ENCODE measurements at regions not wholly inside any gene's neighbourhood (a gene's known extent, or its start where the extent isn't known, plus 50 kb on each side); places are given as distances from the start of the nearest gene placed in this dataset.

DNA sequence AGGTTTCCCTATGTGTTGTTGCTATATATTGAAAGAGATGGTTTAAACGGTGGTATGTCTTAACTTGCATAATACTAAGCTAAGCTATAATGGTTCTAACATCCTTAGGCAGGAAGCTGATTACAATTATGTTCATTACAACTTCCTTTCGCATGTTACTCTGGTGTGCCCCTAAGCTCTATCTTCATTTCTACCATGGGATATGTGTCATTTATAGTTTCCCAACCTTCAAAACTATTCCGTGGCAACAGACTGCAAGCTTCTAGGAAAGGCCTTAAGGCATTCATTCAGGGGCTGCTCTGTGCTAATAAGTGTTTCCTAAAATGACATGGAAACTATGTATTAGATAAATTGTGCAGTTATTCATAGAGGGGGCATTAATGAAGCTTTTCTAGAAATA lies 294.6 kb downstream of the GXYLT1 start:
- no peak for TF ChIP-seq CTCF (IDR thresholded peaks at IDR 0.05; ENCODE audit: low read depth, low read length)
- TF ChIP-seq EZH2phosphoT487 (IDR thresholded peaks at IDR 0.05; ENCODE audit: low read depth): no peak
- Histone ChIP-seq H2AFZ (ENCODE audit: low read depth, low read length) (no peak overlapping the region), H3K27me3 (ENCODE audit: low read depth, low read length) (no peaks in the 10 kb centered on the region), H4K20me1 (ENCODE audit: insufficient read depth, low read length) (no peaks in the 10 kb centered on the region), H3K4me1 (ENCODE audit: low read length) (peaks cover 7% of the 10 kb centered on the region), H3K79me2 (ENCODE audit: low read length) (no peaks in the 10 kb centered on the region), H3K9me3 (ENCODE audit: insufficient read depth, low read length) (no peaks in the 10 kb centered on the region), H3K36me3 (replicated peaks; ENCODE audit: low read depth, low read length) (no peaks in the 10 kb centered on the region), H3K27ac (ENCODE audit: low read length) (no peak overlapping the region), H3K4me3 (ENCODE audit: low read length) (no peak overlapping the region), H3K9ac (ENCODE audit: low read length) (no peak overlapping the region), H3K4me2 (ENCODE audit: low read length) (no peak overlapping the region)

DNA sequence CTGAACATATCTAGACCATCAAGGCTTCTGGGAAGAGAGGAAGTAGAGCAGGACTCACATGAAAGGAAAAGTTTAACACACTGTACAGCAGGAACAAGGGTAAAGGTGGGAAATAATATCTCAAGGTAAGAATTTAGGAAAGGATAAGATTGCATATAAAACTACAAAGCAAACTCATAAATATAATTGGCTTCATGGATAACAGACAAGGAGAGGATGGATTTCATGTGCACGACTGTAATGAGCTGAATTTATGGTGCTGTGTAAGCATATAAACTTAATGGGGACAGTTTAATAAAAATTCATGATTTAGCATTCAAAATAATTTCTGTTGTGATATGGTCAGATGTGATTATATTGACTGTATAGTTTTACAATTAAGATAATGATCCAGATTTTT lies 298.0 kb downstream of the GXYLT1 start:
- Histone ChIP-seq H3K27me3 (ENCODE audit: low read depth, low read length) (no peaks in the 10 kb centered on the region), H3K27ac (ENCODE audit: low read length) (no peak overlapping the region), H2AFZ (ENCODE audit: low read depth, low read length) (no peak overlapping the region), H3K36me3 (replicated peaks; ENCODE audit: low read depth, low read length) (no peaks in the 10 kb centered on the region), H3K79me2 (ENCODE audit: low read length) (no peaks in the 10 kb centered on the region), H3K9me3 (ENCODE audit: insufficient read depth, low read length) (no peaks in the 10 kb centered on the region), H3K4me3 (ENCODE audit: low read length) (no peak overlapping the region), H3K4me1 (ENCODE audit: low read length) (peaks cover 7% of the 10 kb centered on the region), H3K4me2 (ENCODE audit: low read length) (no peak overlapping the region), H3K9ac (ENCODE audit: low read length) (no peak overlapping the region), H4K20me1 (ENCODE audit: insufficient read depth, low read length) (no peaks in the 10 kb centered on the region)
- TF ChIP-seq CTCF (IDR thresholded peaks at IDR 0.05; ENCODE audit: low read depth, low read length): no peak
- no peak for TF ChIP-seq EZH2phosphoT487 (IDR thresholded peaks at IDR 0.05; ENCODE audit: low read depth)

DNA sequence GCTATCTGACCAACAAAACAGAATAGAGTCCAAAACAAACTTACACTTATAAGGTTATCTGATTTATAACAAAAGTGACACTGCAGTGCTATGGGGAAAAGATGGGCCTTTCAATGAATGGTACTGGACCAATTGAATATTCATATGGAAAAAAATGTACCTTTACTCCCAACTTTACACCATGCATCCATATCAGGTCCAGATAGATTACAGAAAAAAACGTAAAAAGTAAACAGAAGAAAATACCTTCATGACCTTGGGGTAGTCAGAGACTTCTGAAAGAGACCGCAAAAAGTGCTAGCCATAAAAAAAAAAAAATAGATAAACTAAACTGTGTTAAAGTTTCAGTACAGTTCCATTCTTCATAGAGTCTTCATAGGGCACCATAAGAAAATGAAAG lies 308.3 kb downstream of the GXYLT1 start:
- Histone ChIP-seq H3K4me3 (ENCODE audit: low read length) (no peak overlapping the region), H4K20me1 (ENCODE audit: insufficient read depth, low read length) (no peaks in the 10 kb centered on the region), H3K36me3 (replicated peaks; ENCODE audit: low read depth, low read length) (no peaks in the 10 kb centered on the region), H3K79me2 (ENCODE audit: low read length) (no peaks in the 10 kb centered on the region), H3K27me3 (ENCODE audit: low read depth, low read length) (no peaks in the 10 kb centered on the region), H3K9me3 (ENCODE audit: insufficient read depth, low read length) (no peaks in the 10 kb centered on the region), H2AFZ (ENCODE audit: low read depth, low read length) (no peak overlapping the region), H3K4me1 (ENCODE audit: low read length) (peaks cover 6% of the 10 kb centered on the region), H3K9ac (ENCODE audit: low read length) (no peak overlapping the region), H3K27ac (ENCODE audit: low read length) (no peak overlapping the region), H3K4me2 (ENCODE audit: low read length) (no peak overlapping the region)
- TF ChIP-seq EZH2phosphoT487 (IDR thresholded peaks at IDR 0.05; ENCODE audit: low read depth) (no peak), CTCF (IDR thresholded peaks at IDR 0.05; ENCODE audit: low read depth, low read length) (no peak)

DNA sequence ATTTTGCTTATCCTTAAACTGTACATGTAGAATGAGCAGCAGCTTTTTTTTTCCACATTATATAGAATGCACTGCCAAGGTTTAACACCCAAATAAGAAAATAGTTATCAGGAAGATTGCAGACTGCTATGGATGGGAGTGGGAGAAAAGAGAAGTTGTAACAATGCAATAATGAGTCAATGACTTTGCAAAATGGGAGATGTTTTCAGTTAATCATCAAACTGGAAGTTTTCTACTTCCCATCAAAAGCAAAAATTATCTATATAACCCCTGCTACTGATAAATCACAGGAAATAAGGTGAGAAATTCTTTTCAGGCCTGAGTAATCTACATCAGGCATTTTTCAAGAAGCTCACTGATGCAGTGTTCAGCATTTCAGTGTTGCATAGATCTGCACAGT lies 309.1 kb downstream of the GXYLT1 start:
- H4K20me1 ChIP-seq (ENCODE audit: insufficient read depth, low read length): no peaks in the 10 kb centered on the region
- no peaks in the 10 kb centered on the region for H3K9me3 ChIP-seq (ENCODE audit: insufficient read depth, low read length)
- TF ChIP-seq CTCF (IDR thresholded peaks at IDR 0.05; ENCODE audit: low read depth, low read length): no peak
- TF ChIP-seq EZH2phosphoT487 (IDR thresholded peaks at IDR 0.05; ENCODE audit: low read depth): no peak

More for the DNA sequence above, 309.1 kb downstream of the GXYLT1 start:
- Histone ChIP-seq H3K9ac (ENCODE audit: low read length) (no peak overlapping the region), H3K79me2 (ENCODE audit: low read length) (no peaks in the 10 kb centered on the region), H3K4me2 (ENCODE audit: low read length) (no peak overlapping the region), H3K4me1 (ENCODE audit: low read length) (peaks cover 6% of the 10 kb centered on the region), H3K27me3 (ENCODE audit: low read depth, low read length) (no peaks in the 10 kb centered on the region), H3K4me3 (ENCODE audit: low read length) (no peak overlapping the region), H3K27ac (ENCODE audit: low read length) (no peak overlapping the region), H3K36me3 (replicated peaks; ENCODE audit: low read depth, low read length) (no peaks in the 10 kb centered on the region), H2AFZ (ENCODE audit: low read depth, low read length) (no peak overlapping the region)
